ENCODE measurements at regions not wholly inside any gene's neighbourhood (a gene's known extent, or its start where the extent isn't known, plus 50 kb on each side); places are given as distances from the start of the nearest gene placed in this dataset.

DNA sequence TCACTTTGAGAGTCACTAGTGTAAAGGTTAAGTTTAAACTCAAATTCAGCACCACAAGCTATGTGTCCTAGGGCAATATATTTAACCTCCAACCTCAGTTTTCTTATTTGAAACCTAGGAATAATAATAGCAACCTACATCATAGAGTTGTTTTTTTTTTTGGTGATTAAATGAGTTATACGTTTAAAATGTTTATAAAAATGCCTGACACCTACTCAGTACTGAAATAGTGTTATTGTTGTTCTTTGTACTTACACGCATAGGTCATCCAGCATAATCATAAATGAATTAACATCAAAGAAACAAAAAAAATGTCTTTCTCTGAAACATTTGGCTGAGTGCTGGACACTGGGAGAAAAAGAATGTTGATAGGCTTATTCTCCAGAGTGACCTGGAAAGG is 266.8 kb upstream of the PRMT6 start:
- no peaks in the 10 kb centered on the region for H3K9me2 ChIP-seq (replicated peaks; ENCODE audit: insufficient read depth)
- no peaks in the 10 kb centered on the region for H4K20me1 ChIP-seq (ENCODE audit: insufficient read depth, poor library complexity, severe bottlenecking)
- H3K4me1 ChIP-seq (ENCODE audit: insufficient read depth), result no peaks in the 10 kb centered on the region
- H3K79me2 ChIP-seq, result no peaks in the 10 kb centered on the region
- no peak overlapping the region for H3K4me3 ChIP-seq
- H3K9me3 ChIP-seq (ENCODE audit: low read depth), result no peaks in the 10 kb centered on the region
- H3K27me3 ChIP-seq, result no peaks in the 10 kb centered on the region
- no peak for DNase-seq (ENCODE audit: low spot score)
- 64% methylated on average over 2 of the region's 2 CpGs for WGBS (ENCODE audit: low lambda C conversion rate, missing lambda C conversion rate)
- no peaks in the 10 kb centered on the region for H3K36me3 ChIP-seq (replicated peaks; ENCODE audit: insufficient read depth, low read depth)
- no peak overlapping the region for H2AFZ ChIP-seq
- no peak for TF ChIP-seq EZH2phosphoT487 (IDR thresholded peaks at IDR 0.05; ENCODE audit: low read depth, severe bottlenecking, unreplicated experiment)
- TF ChIP-seq, protein P1, sequence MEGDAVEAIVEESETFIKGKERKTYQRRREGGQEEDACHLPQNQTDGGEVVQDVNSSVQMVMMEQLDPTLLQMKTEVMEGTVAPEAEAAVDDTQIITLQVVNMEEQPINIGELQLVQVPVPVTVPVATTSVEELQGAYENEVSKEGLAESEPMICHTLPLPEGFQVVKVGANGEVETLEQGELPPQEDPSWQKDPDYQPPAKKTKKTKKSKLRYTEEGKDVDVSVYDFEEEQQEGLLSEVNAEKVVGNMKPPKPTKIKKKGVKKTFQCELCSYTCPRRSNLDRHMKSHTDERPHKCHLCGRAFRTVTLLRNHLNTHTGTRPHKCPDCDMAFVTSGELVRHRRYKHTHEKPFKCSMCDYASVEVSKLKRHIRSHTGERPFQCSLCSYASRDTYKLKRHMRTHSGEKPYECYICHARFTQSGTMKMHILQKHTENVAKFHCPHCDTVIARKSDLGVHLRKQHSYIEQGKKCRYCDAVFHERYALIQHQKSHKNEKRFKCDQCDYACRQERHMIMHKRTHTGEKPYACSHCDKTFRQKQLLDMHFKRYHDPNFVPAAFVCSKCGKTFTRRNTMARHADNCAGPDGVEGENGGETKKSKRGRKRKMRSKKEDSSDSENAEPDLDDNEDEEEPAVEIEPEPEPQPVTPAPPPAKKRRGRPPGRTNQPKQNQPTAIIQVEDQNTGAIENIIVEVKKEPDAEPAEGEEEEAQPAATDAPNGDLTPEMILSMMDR (IDR thresholded peaks at IDR 0.05; ENCODE audit: poor library complexity), result no peak
- no peak for TF ChIP-seq EZH2 (IDR thresholded peaks at IDR 0.05; ENCODE audit: borderline replicate concordance)
- no peak overlapping the region for H3K27ac ChIP-seq
- no peak overlapping the region for H3K4me2 ChIP-seq

DNA sequence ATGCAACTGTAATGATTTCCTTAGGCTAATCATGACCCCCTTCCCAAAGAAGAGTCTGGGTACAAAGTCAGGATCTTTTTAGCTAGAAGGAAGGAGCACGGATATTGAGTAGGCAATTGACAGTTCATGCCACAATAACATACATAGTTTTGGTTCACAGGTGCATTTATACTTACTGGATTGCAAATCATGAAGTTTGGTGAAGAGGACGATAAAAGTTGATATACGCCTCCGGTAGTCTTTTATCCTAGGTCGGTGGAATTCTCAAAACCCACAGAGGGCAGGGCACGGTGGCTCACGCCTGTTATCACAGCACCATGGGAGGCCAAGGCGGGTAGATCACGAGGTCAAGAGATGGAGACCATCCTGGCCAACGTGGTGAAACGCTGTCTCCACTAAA is 265.4 kb upstream of the PRMT6 start:
- TF ChIP-seq EZH2 (IDR thresholded peaks at IDR 0.05; ENCODE audit: borderline replicate concordance) (no peak), EZH2phosphoT487 (IDR thresholded peaks at IDR 0.05; ENCODE audit: low read depth, severe bottlenecking, unreplicated experiment) (no peak)
- TF ChIP-seq, protein P1 (IDR thresholded peaks at IDR 0.05; ENCODE audit: poor library complexity), result no peak
- WGBS (ENCODE audit: low lambda C conversion rate, missing lambda C conversion rate), result 94% methylated on average over 11 of the region's 11 CpGs
- no peaks in the 10 kb centered on the region for H3K9me2 ChIP-seq (replicated peaks; ENCODE audit: insufficient read depth)
- H3K27me3 ChIP-seq, result no peaks in the 10 kb centered on the region
- no peaks in the 10 kb centered on the region for H3K79me2 ChIP-seq
- H3K4me2 ChIP-seq, result no peak overlapping the region
- no peak overlapping the region for H3K27ac ChIP-seq
- H3K9me3 ChIP-seq (ENCODE audit: low read depth), result no peaks in the 10 kb centered on the region
- H3K4me3 ChIP-seq, result no peak overlapping the region
- H3K4me1 ChIP-seq (ENCODE audit: insufficient read depth), result no peaks in the 10 kb centered on the region
- no peaks in the 10 kb centered on the region for H3K36me3 ChIP-seq (replicated peaks; ENCODE audit: insufficient read depth, low read depth)
- no peak for DNase-seq (ENCODE audit: low spot score)
- H4K20me1 ChIP-seq (ENCODE audit: insufficient read depth, poor library complexity, severe bottlenecking), result no peaks in the 10 kb centered on the region
- no peak overlapping the region for H2AFZ ChIP-seq

DNA sequence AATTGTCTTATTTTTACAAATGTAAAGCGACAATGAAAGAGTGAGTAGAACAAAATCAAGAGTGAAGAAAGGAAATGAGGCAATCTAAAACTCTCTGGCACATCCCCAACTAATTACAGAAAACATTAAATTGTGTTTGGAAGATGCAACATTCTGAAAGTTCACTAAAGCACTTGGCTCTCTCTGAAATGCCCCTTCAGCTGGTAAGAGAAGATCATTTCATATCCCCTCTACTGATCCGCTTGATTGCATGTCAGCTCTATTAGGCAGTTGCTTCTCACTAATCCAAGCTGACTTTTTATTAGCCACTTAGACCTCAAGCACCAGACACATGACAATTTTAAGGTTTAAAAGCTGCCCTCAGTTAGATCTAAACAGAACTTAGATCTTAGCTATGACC is 262.8 kb upstream of the PRMT6 start:
- H4K20me1 ChIP-seq (ENCODE audit: insufficient read depth, poor library complexity, severe bottlenecking), result no peaks in the 10 kb centered on the region
- no peak overlapping the region for H3K27ac ChIP-seq
- no peak overlapping the region for H2AFZ ChIP-seq
- H3K9me2 ChIP-seq (replicated peaks; ENCODE audit: insufficient read depth), result no peaks in the 10 kb centered on the region
- H3K4me2 ChIP-seq, result no peak overlapping the region
- H3K9me3 ChIP-seq (ENCODE audit: low read depth), result no peaks in the 10 kb centered on the region
- no peaks in the 10 kb centered on the region for H3K36me3 ChIP-seq (replicated peaks; ENCODE audit: insufficient read depth, low read depth)
- no peaks in the 10 kb centered on the region for H3K27me3 ChIP-seq
- H3K4me3 ChIP-seq, result no peak overlapping the region
- TF ChIP-seq, protein P1 (IDR thresholded peaks at IDR 0.05; ENCODE audit: poor library complexity), result no peak
- TF ChIP-seq EZH2 (IDR thresholded peaks at IDR 0.05; ENCODE audit: borderline replicate concordance), result no peak
- no peak for TF ChIP-seq EZH2phosphoT487 (IDR thresholded peaks at IDR 0.05; ENCODE audit: low read depth, severe bottlenecking, unreplicated experiment)
- DNase-seq (ENCODE audit: low spot score), result no peak
- no peaks in the 10 kb centered on the region for H3K4me1 ChIP-seq (ENCODE audit: insufficient read depth)
- WGBS (ENCODE audit: low lambda C conversion rate, missing lambda C conversion rate), result 74% methylated on average over 2 of the region's 2 CpGs
- H3K79me2 ChIP-seq, result no peaks in the 10 kb centered on the region

DNA sequence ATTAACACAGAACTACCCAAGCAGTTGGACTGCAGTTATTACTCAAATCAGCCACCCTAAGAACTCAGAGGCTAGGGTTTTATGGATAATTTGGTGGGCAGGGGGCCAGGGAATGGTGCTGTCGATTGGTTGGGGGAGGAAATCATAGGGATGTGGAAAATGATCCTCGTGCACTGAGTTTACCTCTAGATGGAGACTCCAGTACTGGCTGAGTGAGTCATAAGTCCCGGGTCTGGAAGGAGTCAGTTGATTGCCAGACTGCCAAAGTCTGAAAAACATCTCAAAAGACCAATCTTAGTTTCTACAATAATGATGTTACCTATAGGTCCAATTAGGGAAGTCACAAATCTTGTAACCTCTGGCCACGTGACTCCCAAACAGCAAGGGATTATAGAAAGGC is 257.5 kb upstream of the PRMT6 start:
- 75% methylated on average over 4 of the region's 4 CpGs for WGBS (ENCODE audit: low lambda C conversion rate, missing lambda C conversion rate)
- H3K27ac ChIP-seq, result no peak overlapping the region
- DNase-seq (ENCODE audit: low spot score), result peak; percentile 8

More for the DNA sequence above, 257.5 kb upstream of the PRMT6 start:
- no peaks in the 10 kb centered on the region for H3K4me1 ChIP-seq (ENCODE audit: insufficient read depth)
- no peaks in the 10 kb centered on the region for H3K9me3 ChIP-seq (ENCODE audit: low read depth)
- H3K27me3 ChIP-seq, result no peaks in the 10 kb centered on the region
- H2AFZ ChIP-seq, result no peak overlapping the region
- TF ChIP-seq, protein P1 (IDR thresholded peaks at IDR 0.05; ENCODE audit: poor library complexity), result no peak
- TF ChIP-seq EZH2phosphoT487 (IDR thresholded peaks at IDR 0.05; ENCODE audit: low read depth, severe bottlenecking, unreplicated experiment) (no peak), EZH2 (IDR thresholded peaks at IDR 0.05; ENCODE audit: borderline replicate concordance) (no peak)
- no peak overlapping the region for H3K4me2 ChIP-seq
- no peak overlapping the region for H3K4me3 ChIP-seq
- no peaks in the 10 kb centered on the region for H3K79me2 ChIP-seq
- no peaks in the 10 kb centered on the region for H3K9me2 ChIP-seq (replicated peaks; ENCODE audit: insufficient read depth)
- no peaks in the 10 kb centered on the region for H3K36me3 ChIP-seq (replicated peaks; ENCODE audit: insufficient read depth, low read depth)
- H4K20me1 ChIP-seq (ENCODE audit: insufficient read depth, poor library complexity, severe bottlenecking), result no peaks in the 10 kb centered on the region
